Effector CD8-positive, alpha-beta T cell (primary cell): ENCODE measurements at regions not wholly inside any gene's neighbourhood (a gene's known extent, or its start where the extent isn't known, plus 50 kb on each side); places are given as distances from the start of the nearest gene placed in this dataset.

Source experiments
- DNase-seq: peaks from one replicate; lab custom pipeline; 2025; lab: John Stamatoyannopoulos, UW

DNA sequence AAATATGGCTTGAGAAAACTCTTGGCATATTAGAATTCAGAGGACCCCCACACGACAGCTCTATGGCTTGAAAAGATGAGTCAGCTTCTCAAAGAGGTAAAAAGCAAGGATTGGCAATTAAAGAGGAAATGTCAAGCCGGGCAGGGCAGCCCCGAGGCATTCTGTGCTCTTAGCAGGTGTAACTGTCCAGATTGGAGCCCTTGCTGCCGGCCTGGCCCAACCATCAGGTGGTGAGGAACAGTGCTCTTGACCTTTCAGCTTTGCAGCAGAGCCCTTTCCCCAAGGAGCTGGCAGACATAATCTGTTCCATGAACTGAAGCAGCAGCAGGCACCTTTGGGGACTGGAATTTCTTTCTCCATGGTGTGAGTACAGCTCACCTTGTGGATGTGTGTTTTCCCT lies 287.8 kb downstream of the UTP18 start:
- DNase-seq: no peak

DNA sequence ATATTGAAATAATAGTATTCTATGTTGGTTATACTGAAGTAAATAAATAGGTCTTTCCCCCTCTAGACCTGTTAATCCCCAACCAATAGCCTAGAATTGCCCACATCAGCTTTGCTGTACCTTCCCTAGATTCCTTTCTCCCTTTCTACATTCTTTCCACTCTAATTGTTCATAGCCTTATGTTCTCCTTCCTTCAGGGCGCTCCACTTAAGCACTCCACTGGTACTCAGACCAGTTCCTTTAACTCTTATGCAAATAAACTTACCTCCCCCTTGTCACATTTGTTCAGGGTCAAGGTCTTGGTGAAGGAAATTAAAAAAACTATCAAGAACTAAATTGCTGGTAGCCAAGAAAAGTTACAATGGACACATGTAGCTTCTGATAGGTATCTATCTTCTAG lies 294.8 kb downstream of the UTP18 start:
- no peak for DNase-seq

GRCh38 chr17:51559778-51560177 lies 299.4 kb downstream of the UTP18 start:
- no peak for DNase-seq

DNA sequence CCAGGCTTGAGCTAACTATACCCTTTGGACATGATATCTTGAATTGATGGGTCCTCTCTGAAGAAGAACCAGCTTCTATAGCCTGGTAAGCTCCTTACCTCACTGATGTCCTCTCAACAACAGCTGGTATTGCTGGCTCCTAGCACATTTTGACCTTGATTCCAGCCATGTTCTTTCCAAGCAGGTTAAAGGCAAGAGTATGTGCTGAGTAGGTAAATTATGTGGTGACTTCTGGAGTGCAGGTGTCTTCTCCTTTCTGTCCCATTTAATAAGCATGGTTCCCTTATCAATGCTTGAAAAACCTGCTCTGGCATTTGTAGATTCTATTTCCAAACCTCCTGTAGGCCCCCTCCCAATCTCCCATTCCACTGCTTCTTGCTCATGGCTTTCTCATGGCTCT lies 300.1 kb downstream of the UTP18 start:
- DNase-seq: no peak

GRCh38 chr17:51563961-51564360 lies 303.6 kb downstream of the UTP18 start:
- no peak for DNase-seq

DNA sequence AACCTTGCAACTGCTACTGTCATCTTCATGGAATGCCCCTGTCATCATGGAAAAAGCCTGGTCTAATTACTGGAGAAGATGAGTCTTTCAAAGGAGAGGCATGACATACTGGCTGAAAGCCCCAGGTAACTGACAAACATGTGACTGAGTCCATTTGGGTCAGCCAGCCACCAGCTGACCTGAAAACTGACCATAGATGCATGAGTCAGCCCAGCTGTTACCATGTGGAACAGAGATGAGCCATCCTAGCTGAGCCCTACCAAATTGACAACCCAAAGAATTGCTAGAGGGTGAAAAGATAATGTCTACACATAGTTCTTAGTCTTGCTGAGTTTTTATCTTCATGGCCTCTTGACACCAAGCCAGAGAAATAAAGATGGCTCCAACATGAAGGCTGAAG lies 311.8 kb downstream of the UTP18 start:
- DNase-seq: no peak
